T1000 (cell line): ENCODE measurements at regions not wholly inside any gene's neighbourhood (a gene's known extent, or its start where the extent isn't known, plus 50 kb on each side); places are given as distances from the start of the nearest gene placed in this dataset.

Experiments
- DNase-seq: peaks from one replicate; lab custom pipeline; 2025; ENCODE audit warnings: mixed read lengths; lab: John Stamatoyannopoulos, UW

DNA sequence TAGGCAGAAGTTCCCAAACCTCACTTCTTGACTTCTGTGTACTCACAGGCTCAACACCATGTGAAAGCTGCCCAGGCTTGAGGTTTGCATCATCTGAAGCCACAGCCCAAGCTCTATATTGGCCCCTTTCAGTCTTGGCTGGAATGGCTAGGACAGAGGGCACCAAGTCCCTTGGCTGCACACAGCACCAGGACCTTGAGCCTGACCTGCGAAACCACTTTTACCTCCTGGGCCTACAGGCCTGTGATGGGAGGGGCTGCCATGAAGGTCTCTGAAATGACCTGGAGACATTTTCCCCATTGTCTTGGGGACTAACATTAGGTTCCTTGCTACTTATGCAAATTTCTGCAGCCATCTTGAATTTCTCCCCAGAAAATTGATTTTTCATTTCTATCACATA, 288.3 kb upstream of the ZC3H12C start:
- DNase-seq, result no peak

GRCh38 chr11:109806205-109806604, 287.0 kb upstream of the ZC3H12C start:
- DNase-seq, result no peak

- no peak for DNase-seq
These were observed 284.6 kb upstream of the ZC3H12C start for GRCh38 chr11:109808569-109808968.

DNA sequence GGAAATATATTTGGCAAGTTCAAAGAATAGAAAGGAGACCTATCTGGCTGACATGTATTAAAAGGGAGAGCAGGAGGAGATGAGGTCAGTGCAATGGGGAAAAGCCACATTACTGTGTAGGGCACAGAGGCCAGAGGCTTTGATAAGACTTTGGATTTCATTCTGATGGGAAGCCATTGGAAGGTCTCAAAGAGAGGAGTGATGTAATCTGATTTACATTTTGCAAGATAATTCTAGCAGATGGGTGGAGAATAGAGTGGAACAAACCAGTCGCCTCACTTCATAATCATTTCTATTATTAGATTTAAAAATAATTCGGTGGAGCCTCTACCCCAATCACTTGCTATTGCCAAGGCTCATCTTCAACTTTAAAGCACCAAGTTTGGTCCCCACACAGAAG, 278.4 kb upstream of the ZC3H12C start:
- DNase-seq, result no peak

DNA sequence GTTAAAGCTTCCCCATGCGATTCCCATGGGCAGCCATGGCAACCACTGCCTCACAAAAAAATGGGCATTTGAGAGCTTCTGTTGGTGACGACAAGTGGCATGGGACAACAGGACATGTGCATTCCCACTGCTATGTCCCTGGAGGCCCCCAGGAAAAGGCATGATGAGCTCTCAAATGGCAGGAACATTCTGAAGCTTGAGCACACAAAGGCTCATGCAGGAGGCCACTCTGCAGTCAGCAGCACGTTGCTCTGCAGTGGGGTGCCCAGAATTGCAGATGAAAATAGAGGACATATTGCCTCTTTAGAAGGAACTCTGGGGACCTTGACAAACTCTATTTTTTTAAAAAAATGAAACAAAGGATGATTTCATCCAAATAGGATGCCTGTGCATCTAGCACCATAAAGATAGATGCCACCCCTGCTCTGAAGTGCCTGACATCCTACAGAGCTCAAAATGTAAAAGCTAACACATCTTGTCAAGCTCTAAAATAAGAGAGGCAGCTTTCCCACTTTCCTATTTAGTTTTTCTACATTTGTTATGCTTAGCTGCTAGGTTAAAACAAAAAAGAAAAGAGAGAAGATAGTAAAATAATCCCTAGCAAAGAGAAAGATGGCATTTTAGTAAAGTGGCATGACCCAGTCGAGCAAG, 277.6 kb upstream of the ZC3H12C start:
- no peak for DNase-seq

DNA sequence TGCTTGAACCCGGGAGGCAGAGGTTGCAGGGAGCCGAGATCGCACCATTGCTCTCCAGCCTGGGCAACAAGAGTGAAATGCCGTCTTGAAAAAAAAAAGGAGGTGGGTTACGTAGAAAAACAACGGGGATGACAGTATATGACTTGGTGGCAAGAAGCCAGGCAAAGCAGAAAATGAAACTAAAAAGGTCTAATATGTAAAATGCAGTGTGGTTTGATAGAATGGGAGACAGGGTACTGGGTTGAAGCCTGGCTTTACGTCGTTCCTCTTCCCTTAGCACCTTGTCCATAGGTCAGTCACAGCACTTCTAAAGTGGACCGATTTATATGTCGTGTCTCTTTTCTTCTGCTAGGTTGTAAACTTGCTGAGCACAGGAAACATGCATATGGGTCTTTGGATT, 274.9 kb upstream of the ZC3H12C start:
- no peak for DNase-seq

DNA sequence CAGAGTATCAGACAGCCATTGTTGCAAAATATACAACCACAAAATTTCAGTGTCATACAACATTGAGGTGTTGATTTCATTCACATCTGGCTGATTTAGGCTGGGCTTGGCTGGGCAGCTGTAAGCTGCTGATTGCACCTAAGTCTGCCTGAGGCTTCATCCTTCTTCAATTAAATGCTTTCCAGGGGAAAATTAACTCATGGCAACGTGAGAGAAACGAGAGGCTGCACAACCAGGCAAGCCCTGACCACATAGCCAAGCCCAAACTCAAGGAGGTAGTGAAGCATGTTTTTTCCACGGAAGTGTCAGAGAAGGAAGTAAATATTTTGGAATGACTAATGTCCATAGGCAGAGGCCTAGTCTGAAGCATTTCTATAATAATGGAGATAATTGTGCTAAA, 273.8 kb upstream of the ZC3H12C start:
- no peak for DNase-seq

DNA sequence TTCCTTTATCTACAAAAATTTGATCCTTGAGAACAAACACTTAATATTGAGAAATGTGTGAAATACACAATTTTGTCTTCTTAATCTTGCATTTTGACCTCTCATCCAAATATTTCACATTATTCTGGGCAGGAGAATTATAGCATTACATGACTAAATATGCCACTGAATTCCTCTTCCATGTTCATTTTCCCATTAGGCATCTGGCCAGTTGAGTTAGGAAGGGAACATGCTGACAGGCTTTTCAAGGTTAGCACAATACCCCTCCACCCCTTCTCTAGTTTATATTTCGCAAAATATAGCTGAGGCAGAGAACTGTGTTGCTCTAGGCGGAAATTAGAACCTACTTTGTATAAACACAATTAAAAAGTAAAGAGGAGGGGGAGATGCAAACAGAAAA, 271.7 kb upstream of the ZC3H12C start:
- no peak for DNase-seq

GRCh38 chr11:109822436-109823102, 270.6 kb upstream of the ZC3H12C start:
- DNase-seq, result no peak

GRCh38 chr11:109828387-109828786, 264.8 kb upstream of the ZC3H12C start:
- no peak for DNase-seq

DNA sequence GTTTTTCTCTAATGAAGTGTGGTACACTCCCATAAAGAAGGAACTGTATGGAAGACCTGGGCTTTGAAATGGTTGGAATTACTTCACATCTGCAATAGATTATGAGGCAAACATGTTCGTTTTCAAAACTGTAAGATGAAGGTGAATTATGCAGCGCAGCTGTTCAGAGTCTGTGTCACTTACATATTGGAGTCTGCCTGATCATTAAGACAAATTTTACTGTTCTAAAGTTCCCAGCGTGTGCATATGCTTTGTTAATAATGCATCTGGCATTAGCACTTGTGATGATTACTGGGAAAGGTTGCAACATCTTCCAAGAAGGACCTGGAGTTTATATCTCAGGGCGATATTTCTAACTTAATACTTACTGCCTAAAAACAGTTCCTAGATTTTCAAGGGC, 255.2 kb upstream of the ZC3H12C start:
- no peak for DNase-seq

GRCh38 chr11:109845437-109845836, 247.8 kb upstream of the ZC3H12C start:
- DNase-seq, result no peak

GRCh38 chr11:109847621-109848020, 245.6 kb upstream of the ZC3H12C start:
- no peak for DNase-seq

- DNase-seq, result no peak
These were observed 244.1 kb upstream of the ZC3H12C start for GRCh38 chr11:109849051-109849450.

DNA sequence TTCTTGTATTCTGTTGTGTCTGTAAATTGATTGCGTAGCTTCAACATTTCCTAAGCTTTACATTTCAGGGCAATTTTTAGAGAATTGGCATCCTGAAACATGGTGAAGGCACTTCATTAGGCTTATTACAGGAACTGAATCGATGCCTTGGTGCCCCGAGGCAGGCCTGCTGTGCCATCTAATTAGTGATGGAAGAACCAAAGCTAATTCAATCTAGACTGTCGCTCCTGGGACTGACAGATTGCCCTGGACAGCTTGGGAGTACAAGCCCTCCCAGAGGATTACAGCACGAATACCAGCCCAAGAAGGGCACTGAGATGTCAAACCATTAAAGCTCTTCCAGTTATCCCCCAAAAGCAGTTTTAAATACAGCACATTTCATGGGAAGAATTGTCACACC, 243.2 kb upstream of the ZC3H12C start:
- no peak for DNase-seq

GRCh38 chr11:109851780-109852390, 241.3 kb upstream of the ZC3H12C start:
- DNase-seq, result no peak

GRCh38 chr11:109853156-109853776, 239.9 kb upstream of the ZC3H12C start:
- DNase-seq, result no peak

DNA sequence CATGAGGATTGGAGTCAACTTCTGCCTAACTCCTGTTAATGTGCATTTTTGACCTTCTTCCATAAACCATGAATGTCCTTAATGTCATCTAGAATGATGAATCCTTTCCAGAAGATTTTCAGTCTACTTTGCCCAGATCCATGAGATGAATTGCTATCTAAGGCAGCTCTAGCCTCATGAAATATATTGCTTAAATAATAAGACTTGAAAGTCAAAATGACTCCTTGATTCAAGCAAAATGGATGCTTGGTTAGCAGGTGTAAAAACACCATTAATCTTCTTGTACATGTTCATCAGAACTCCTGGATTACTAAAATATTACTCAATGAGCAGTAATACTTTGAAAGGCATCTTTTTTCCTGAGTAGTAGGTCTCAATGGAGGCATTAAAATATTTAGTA, 238.5 kb upstream of the ZC3H12C start:
- DNase-seq, result no peak

GRCh38 chr11:109856928-109857327, 236.3 kb upstream of the ZC3H12C start:
- no peak for DNase-seq

GRCh38 chr11:109857637-109858036, 235.6 kb upstream of the ZC3H12C start:
- DNase-seq, result no peak

DNA sequence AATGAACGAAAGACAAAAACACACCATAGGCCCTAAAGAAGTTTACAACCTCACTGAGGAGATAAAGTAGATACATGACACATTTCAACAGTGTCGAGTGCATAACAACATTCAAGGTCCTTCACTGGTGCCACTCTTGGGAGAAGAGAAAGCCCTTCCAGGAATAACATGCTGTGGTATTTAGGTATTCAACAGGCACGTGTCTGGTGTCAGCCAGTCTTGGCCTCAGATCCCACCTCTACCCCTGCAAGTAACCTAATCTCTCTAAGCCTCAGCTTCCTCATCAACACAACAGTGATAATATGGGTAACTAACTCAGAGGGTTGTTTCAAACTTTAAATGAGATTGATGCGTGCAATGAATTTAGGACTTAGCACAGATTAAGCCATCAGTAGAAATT, 235.0 kb upstream of the ZC3H12C start:
- no peak for DNase-seq

DNA sequence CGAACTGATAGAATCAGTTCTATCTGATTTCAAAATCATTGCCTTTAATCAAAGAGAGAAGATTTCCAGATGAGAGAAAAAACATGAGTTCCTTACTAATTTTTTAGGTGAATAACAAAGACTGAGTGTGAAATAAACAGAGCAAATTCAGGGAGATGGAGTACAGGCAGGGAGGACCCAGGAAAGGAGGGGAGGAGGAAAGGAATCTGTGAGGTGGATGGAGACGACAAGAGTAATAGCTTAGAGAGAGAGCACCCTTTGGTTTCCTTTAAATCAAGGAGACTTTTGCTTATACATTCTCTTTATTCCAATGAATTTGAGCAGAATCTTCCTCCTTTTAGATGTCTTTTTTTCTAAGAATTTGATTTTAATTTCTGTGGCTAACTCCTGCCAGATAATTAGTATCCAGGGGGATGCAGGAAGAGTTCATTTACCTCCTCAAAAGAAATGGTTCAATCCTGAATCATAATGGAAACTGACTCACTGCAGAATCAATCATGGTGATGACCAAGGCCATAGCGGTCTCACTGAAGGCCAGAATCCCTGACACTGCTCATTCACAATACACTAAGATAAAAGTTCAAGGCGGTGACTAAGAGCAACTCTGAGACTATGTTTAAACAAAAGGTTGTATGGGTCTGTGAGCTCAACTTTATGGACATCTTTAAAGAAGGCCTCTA, 234.0 kb upstream of the ZC3H12C start:
- DNase-seq, result no peak

- no peak for DNase-seq
These were observed 230.4 kb upstream of the ZC3H12C start for GRCh38 chr11:109862835-109863234.
